ENCODE measurements at regions not wholly inside any gene's neighbourhood (a gene's known extent, or its start where the extent isn't known, plus 50 kb on each side); places are given as distances from the start of the nearest gene placed in this dataset.

- H2AFZ ChIP-seq (ENCODE audit: low read depth, low read length), result no peak overlapping the region
- H3K36me3 ChIP-seq (ENCODE audit: control insufficient read depth in 2 of 2, extremely low read depth in 1 of 2, insufficient read depth in 2 of 2, low read length in 2 of 2), result no peaks in the 10 kb centered on the region
- no peak for DNase-seq (ENCODE audit: low read depth, low spot score)
- H3K27ac ChIP-seq (ENCODE audit: insufficient read depth, low read depth, low read length), result no peak overlapping the region
- H3K27me3 ChIP-seq (ENCODE audit: control insufficient read depth in 2 of 2, insufficient read depth in 2 of 2, low read length in 2 of 2), result no peaks in the 10 kb centered on the region
- H4K20me1 ChIP-seq (replicated peaks; ENCODE audit: control insufficient read depth, extremely low read depth, insufficient read depth, low read length), result no peaks in the 10 kb centered on the region
- no peaks in the 10 kb centered on the region for H3K4me1 ChIP-seq (ENCODE audit: control insufficient read depth, extremely low read depth, insufficient read depth, low read length)
- H3K79me2 ChIP-seq (ENCODE audit: control insufficient read depth, insufficient read depth, low read length), result no peaks in the 10 kb centered on the region
- H3K9ac ChIP-seq (replicated peaks; ENCODE audit: extremely low read depth, insufficient read depth, low read length), result no peak overlapping the region
- intact Hi-C loops (cut with micrococcal nuclease), result no loop called here
- ChIA-PET CTCF (interaction anchor here (0.9 to 1.8 kb wide), 4 partner anchors 8 to 34 kb away, joined by 3 to 5 read pairs (median 4); no protein-coding TSS in a partner anchor), POLR2A (no interaction called here)
- H3K9me1 ChIP-seq (replicated peaks; ENCODE audit: control insufficient read depth, extremely low read depth, insufficient read depth, low read length), result no peaks in the 10 kb centered on the region
- no peak overlapping the region for H3K4me2 ChIP-seq (ENCODE audit: insufficient read depth, low read length)
- FAIRE-seq, result no peak
- dilution Hi-C loops (cut with MboI; ENCODE audit: extremely low pct_ligation_motif_present, low sequenced_read_pairs), result no loop called here
- no peaks in the 10 kb centered on the region for H3K9me3 ChIP-seq (replicated peaks; ENCODE audit: control insufficient read depth, insufficient read depth, low read length)
- no peak for TF ChIP-seq POLR2AphosphoS5 (IDR thresholded peaks at IDR 0.05; ENCODE audit: insufficient read depth, low read depth, low read length)
- no peak for TF ChIP-seq EZH2 (IDR thresholded peaks at IDR 0.05; ENCODE audit: borderline replicate concordance, low read depth, low read length, severe bottlenecking)
- TF ChIP-seq FOS (IDR thresholded peaks at IDR 0.05; ENCODE audit: borderline replicate concordance, insufficient read depth, low read length), result no peak
- TF ChIP-seq POLR2A (IDR thresholded peaks at IDR 0.05; ENCODE audit: low read depth, low read length), result no peak
- no peak for TF ChIP-seq JUN (IDR thresholded peaks at IDR 0.05; ENCODE audit: borderline replicate concordance, insufficient read depth, insufficient read length, low read depth)
- no peak for TF ChIP-seq GATA2 (IDR thresholded peaks at IDR 0.05; ENCODE audit: insufficient read depth, insufficient read length, low read depth, low read length)
- TF ChIP-seq, protein P1, sequence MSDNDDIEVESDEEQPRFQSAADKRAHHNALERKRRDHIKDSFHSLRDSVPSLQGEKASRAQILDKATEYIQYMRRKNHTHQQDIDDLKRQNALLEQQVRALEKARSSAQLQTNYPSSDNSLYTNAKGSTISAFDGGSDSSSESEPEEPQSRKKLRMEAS (IDR thresholded peaks at IDR 0.05; ENCODE audit: insufficient read depth, insufficient read length), result no peak
- no peak for TF ChIP-seq MYC (IDR thresholded peaks at IDR 0.05; ENCODE audit: low read depth, low read length)
- TF ChIP-seq CTCF (IDR thresholded peaks at IDR 0.05; ENCODE audit: extremely low read depth in 1 of 2, insufficient read depth in 1 of 2, low read depth in 1 of 2, low read length in 2 of 2), result no peak
- no peak overlapping the region for H3K4me3 ChIP-seq (replicated peaks in 1 of 3; ENCODE audit: insufficient read depth in 1 of 3, low read depth in 1 of 3, low read length in 3 of 3)
- BruUV-seq (replicated peaks), result no TSS peak
These were observed 180.4 kb downstream of the TRIB2 start for GRCh38 chr2:12897181-12897580.

Measured in endothelial cell of umbilical vein (primary cell).